HCT116 (cell line): ENCODE measurements at regions not wholly inside any gene's neighbourhood (a gene's known extent, or its start where the extent isn't known, plus 50 kb on each side); places are given as distances from the start of the nearest gene placed in this dataset.

Source experiments
- ATAC-seq: fragments of 200-7000 bp; cut with Tn5 transposase; 2 replicates; pipeline ENCODE4 v1.9.1; 2020; ENCODE audit warnings: mild to moderate bottlenecking, moderate library complexity
- BruUV-seq: library from RNA; stranded (reverse); fragments of 400-500 nt; replicated peaks from 2 replicates; lab custom pipeline; 2021; lab: Mats Ljungman, UMichigan
- CTCF ChIA-PET: fragments of 300-600 bp; sonication (Branson Sonifier 250); formaldehyde crosslinking; loops from one replicate; lab custom pipeline; 2021; ENCODE audit warnings: antibody characterized with exemption; lab: Charles Lee
- POLR2A ChIA-PET: fragments of 300-600, 350-600 bp; sonication (Branson Sonifier 250); formaldehyde crosslinking; loops from one replicate; lab custom pipeline; 2021; ENCODE audit warnings: antibody characterized with exemption; lab: Charles Lee
- RAD21 ChIA-PET, 2 experiments: fragments of 300-600 bp; sonication (Branson Sonifier 250); formaldehyde crosslinking; loops; one replicate each; lab custom pipeline; 2023; ENCODE audit warnings: low total read pairs in 2 of 2; ENCODE audit not compliant: uncharacterized antibody in 2 of 2, unreplicated experiment in 2 of 2, low non-redundant PET in 1 of 2; lab: Charles Lee
- DNase-seq: peaks from one replicate; pipeline ENCODE4 v3.0.0-alpha.2; 2010; ENCODE audit warnings: low read depth, low spot score
- H2AFZ ChIP-seq: fragments of 200-600 bp; shearing (Covaris generic), sonication (generic); 2 replicates; pipeline ENCODE4 v1.6.1; 2017; ENCODE audit warnings: low read depth, mixed run types, mixed read lengths, antibody characterized with exemption, low read length; ENCODE audit not compliant: poor library complexity, severe bottlenecking
- H3K27ac ChIP-seq: 2 replicates; pipeline ENCODE4 v1.5.1; 2012; ENCODE audit warnings: low read depth, low read length
- H3K27me3 ChIP-seq: fragments of 200-600 bp; sonication (generic); 2 replicates; pipeline ENCODE4 v1.6.1; 2016; ENCODE audit warnings: mixed run types, low read length, mixed read lengths; ENCODE audit not compliant: insufficient read depth
- H3K36me3 ChIP-seq, 2 experiments: fragments of 200-500 bp in 1 of 2; fragments of 200-600 bp in 1 of 2; sonication (Bioruptor generic) in 1 of 2; sonication (generic) in 1 of 2; 2 replicates each; pipeline versions ENCODE4 v1.5.1 to v1.6.1; 2014 to 2016; ENCODE audit warnings: low read length in 2 of 2, inconsistent platforms in 1 of 2, mixed read lengths in 1 of 2, mixed run types in 1 of 2; ENCODE audit not compliant: insufficient read depth in 2 of 2, control insufficient read depth in 1 of 2
- H3K4me1 ChIP-seq, 2 experiments: fragments of 200-600 bp in 1 of 2; sonication (generic) in 1 of 2; 2 replicates each; pipeline versions ENCODE4 v1.5.1 to v1.6.1; 2012 to 2017; ENCODE audit warnings: low read length in 2 of 2, inconsistent platforms in 1 of 2, mild to moderate bottlenecking in 1 of 2, mixed read lengths in 1 of 2, mixed run types in 1 of 2, moderate library complexity in 1 of 2; ENCODE audit not compliant: insufficient read depth in 2 of 2, control insufficient read depth in 1 of 2
- H3K4me2 ChIP-seq: fragments of 200-600 bp; sonication (generic); 2 replicates; pipeline ENCODE4 v1.6.1; 2017; ENCODE audit warnings: mixed run types, low read length, mixed read lengths
- H3K4me3 ChIP-seq, 2 experiments: fragments of 200-600 bp in 1 of 2; sonication (generic) in 1 of 2; replicated peaks in 1 of 2; 2 replicates each; pipeline ENCODE4 v1.5.1; 2011 to 2016; ENCODE audit warnings: low read length in 2 of 2, control low read depth in 1 of 2, low read depth in 1 of 2, mild to moderate bottlenecking in 1 of 2, mixed read lengths in 1 of 2, mixed run types in 1 of 2
- H3K79me2 ChIP-seq: fragments of 200-600 bp; sonication (generic); 2 replicates; pipeline ENCODE4 v1.6.1; 2017; ENCODE audit warnings: mild to moderate bottlenecking, mixed run types, low read length, moderate library complexity, mixed read lengths; ENCODE audit not compliant: insufficient read depth
- H3K9ac ChIP-seq: fragments of 200-600 bp; sonication (generic); 2 replicates; pipeline ENCODE4 v1.6.1; 2016; ENCODE audit warnings: low read length, mixed read lengths
- H3K9me2 ChIP-seq: fragments of 200-600 bp; sonication (generic), shearing (Covaris generic); 2 replicates; pipeline ENCODE4 v1.6.1; 2017; ENCODE audit warnings: mixed run types, mild to moderate bottlenecking, moderate library complexity; ENCODE audit not compliant: insufficient read depth
- H3K9me3 ChIP-seq, 2 experiments: fragments of 200-500 bp in 1 of 2; fragments of 200-600 bp in 1 of 2; sonication (Bioruptor generic) in 1 of 2; sonication (generic) in 1 of 2; 2 replicates each; pipeline ENCODE4 v1.6.1; 2014 to 2017; ENCODE audit warnings: low read length in 2 of 2, mixed read lengths in 2 of 2, inconsistent platforms in 1 of 2, low read depth in 1 of 2, mild to moderate bottlenecking in 1 of 2, mixed run types in 1 of 2, moderate library complexity in 1 of 2; ENCODE audit not compliant: control insufficient read depth in 1 of 2, insufficient read depth in 1 of 2
- H4K20me1 ChIP-seq: fragments of 200-600 bp; sonication (generic), shearing (Covaris generic); 2 replicates; pipeline ENCODE4 v1.6.1; 2017; ENCODE audit warnings: mixed run types, mild to moderate bottlenecking, moderate library complexity; ENCODE audit not compliant: insufficient read depth
- ATF3 ChIP-seq: IDR thresholded peaks from 2 replicates; pipeline ENCODE4 v1.6.1; 2012
- CBX3 ChIP-seq: IDR thresholded peaks from 2 replicates; pipeline ENCODE4 v1.6.1; 2012; ENCODE audit warnings: low read depth
- ELF1 ChIP-seq: IDR thresholded peaks from 2 replicates; pipeline ENCODE4 v1.6.1; 2012; ENCODE audit warnings: low read depth, borderline replicate concordance
- EZH2 ChIP-seq: fragments of 200-600 bp; sonication (generic); IDR thresholded peaks from 2 replicates; pipeline ENCODE4 v1.6.1; 2017; ENCODE audit warnings: antibody characterized with exemption, mixed run types
- EZH2phosphoT487 ChIP-seq: fragments of 200-600 bp; IDR thresholded peaks from 2 replicates; pipeline ENCODE4 v1.6.1; 2018; ENCODE audit warnings: antibody characterized with exemption, borderline replicate concordance
- FOSL1 ChIP-seq: IDR thresholded peaks from 2 replicates; pipeline ENCODE4 v1.6.1; 2012; ENCODE audit warnings: low read depth
- JUND ChIP-seq: IDR thresholded peaks from 2 replicates; pipeline ENCODE4 v1.6.1; 2012
- MAX ChIP-seq: IDR thresholded peaks from 2 replicates; pipeline ENCODE4 v1.6.1; 2012
- POLR2A ChIP-seq: IDR thresholded peaks from 2 replicates; pipeline ENCODE4 v1.7.0; 2011; ENCODE audit warnings: borderline replicate concordance; ENCODE audit not compliant: insufficient read depth, insufficient read length; ENCODE audit errors: extremely low read depth
- POLR2AphosphoS5 ChIP-seq: IDR thresholded peaks from 2 replicates; pipeline ENCODE4 v1.6.1; 2011; ENCODE audit warnings: mild to moderate bottlenecking, low read depth, low read length, moderate library complexity
- RAD21 ChIP-seq: IDR thresholded peaks from 2 replicates; pipeline ENCODE4 v1.6.1; 2012; ENCODE audit warnings: low read depth, mild to moderate bottlenecking
- REST ChIP-seq: IDR thresholded peaks from 2 replicates; pipeline ENCODE4 v1.6.1; 2012; ENCODE audit warnings: low read depth
- SP1 ChIP-seq: IDR thresholded peaks from 2 replicates; pipeline ENCODE4 v1.6.1; 2012; ENCODE audit warnings: low read depth
- SRF ChIP-seq: IDR thresholded peaks from 2 replicates; pipeline ENCODE4 v1.6.1; 2012; ENCODE audit warnings: low read depth
- TCF7L2 ChIP-seq: IDR thresholded peaks from 2 replicates; pipeline ENCODE4 v1.7.0; 2011; ENCODE audit warnings: borderline replicate concordance, inconsistent platforms; ENCODE audit not compliant: insufficient read depth, insufficient read length; ENCODE audit errors: extremely low read depth
- ZNF274 ChIP-seq: fragments of 200-500 bp; sonication (Bioruptor generic); IDR thresholded peaks from 2 replicates; pipeline ENCODE4 v1.6.1; 2014; ENCODE audit warnings: mild to moderate bottlenecking, low read depth, low read length, inconsistent platforms
- intact Hi-C: fragments of 100-400 bp; cut with micrococcal nuclease; formaldehyde crosslinking; loops from 2 replicates; pipeline ENCODE4 v1.10.0; 2022

GRCh38 chr20:50421356-50422340 lies 88.5 kb upstream of the PTPN1 start:
- ChIA-PET CTCF (no interaction called here), RAD21 (no interaction called here), POLR2A (no interaction called here)
- no peak for TF ChIP-seq FOSL1
- TF ChIP-seq ELF1, result no peak
- no peak for TF ChIP-seq TCF7L2
- no peak for TF ChIP-seq ZNF274
- Histone ChIP-seq H2AFZ (no peak overlapping the region), H3K4me1 (peaks cover 9 to 25% of the 10 kb centered on the region in 2 experiments; a peak in 3 of 4 replicates), H4K20me1 (no peaks in the 10 kb centered on the region), H3K9me2 (no peaks in the 10 kb centered on the region), H3K36me3 (no peaks in the 10 kb centered on the region), H3K4me3 (no peak overlapping the region), H3K27me3 (no peaks in the 10 kb centered on the region), H3K27ac (no peak overlapping the region), H3K4me2 (no peak overlapping the region), H3K79me2 (no peaks in the 10 kb centered on the region), H3K9me3 (no peaks in the 10 kb centered on the region), H3K9ac (no peak overlapping the region)
- BruUV-seq, result no TSS peak
- no peak for DNase-seq
- intact Hi-C loops, result no loop called here
- ATAC-seq, result no peak

GRCh38 chr20:50423758-50424157 lies 86.4 kb upstream of the PTPN1 start:
- POLR2A ChIA-PET, result no interaction called here
- RAD21 ChIA-PET, result no interaction called here
- H3K4me1 ChIP-seq, result peaks cover 9 to 33% of the 10 kb centered on the region in 2 experiments; a peak in 3 of 4 replicates
- no peaks in the 10 kb centered on the region for H3K36me3 ChIP-seq
- H4K20me1 ChIP-seq, result no peaks in the 10 kb centered on the region
- intact Hi-C loops, result no loop called here
- ATAC-seq, result no peak
- H3K4me2 ChIP-seq, result peak overlapping the region; percentile 55
- H3K9me2 ChIP-seq, result no peaks in the 10 kb centered on the region
- 0 out of 2 replicates have a peak overlapping the region, but pooled peaks have one; percentile 18 for H3K9ac ChIP-seq
- CTCF ChIA-PET, result no interaction called here
- peak overlapping the region; percentile 74 for H2AFZ ChIP-seq
- no peaks in the 10 kb centered on the region for H3K79me2 ChIP-seq
- no peak overlapping the region for H3K4me3 ChIP-seq
- H3K27ac ChIP-seq, result peak overlapping the region; percentile 28; the same call in 1 of the 2 replicates
- no peaks in the 10 kb centered on the region for H3K27me3 ChIP-seq
- BruUV-seq, result no TSS peak
- H3K9me3 ChIP-seq, result no peaks in the 10 kb centered on the region
- DNase-seq, result no peak
- no peak for TF ChIP-seq REST
- TF ChIP-seq EZH2phosphoT487, result no peak
- TF ChIP-seq SRF, result no peak
- no peak for TF ChIP-seq SP1
- TF ChIP-seq CBX3, result no peak
- no peak for TF ChIP-seq TCF7L2
- TF ChIP-seq FOSL1, result no peak
- TF ChIP-seq EZH2, result no peak
- TF ChIP-seq ATF3, result no peak
- no peak for TF ChIP-seq MAX
- no peak for TF ChIP-seq POLR2AphosphoS5
- TF ChIP-seq ZNF274, result no peak
- TF ChIP-seq RAD21, result no peak
- no peak for TF ChIP-seq JUND
- TF ChIP-seq POLR2A, result no peak
